Memory B cell (primary cell): ENCODE measurements at regions not wholly inside any gene's neighbourhood (a gene's known extent, or its start where the extent isn't known, plus 50 kb on each side); places are given as distances from the start of the nearest gene placed in this dataset.

Experiments
- ATAC-seq: fragments of 150-1000 bp; cut with Tn5 transposase; 2 replicates; pipeline ENCODE4 v1.10.0; 2021; ENCODE audit warnings: low read depth, mild to moderate bottlenecking, moderate library complexity
- DNase-seq, 2 donors: peaks; one replicate each; pipeline ENCODE4 v3.0.0; 2022; ENCODE audit warnings: low spot score in 2 of 2
- H3K27ac Mint-ChIP-seq: one replicate; pipeline ENCODE4 v1.8.0; 2022; ENCODE audit warnings: mild to moderate bottlenecking, moderate library complexity, mixed read lengths
- H3K27me3 Mint-ChIP-seq: one replicate; pipeline ENCODE4 v1.8.0; 2022; ENCODE audit warnings: mixed read lengths
- H3K36me3 Mint-ChIP-seq: one replicate; pipeline ENCODE4 v1.8.0; 2022; ENCODE audit warnings: mild to moderate bottlenecking, mixed read lengths
- H3K4me1 Mint-ChIP-seq: one replicate; pipeline ENCODE4 v1.8.0; 2022; ENCODE audit warnings: mixed read lengths
- H3K4me3 Mint-ChIP-seq: one replicate; pipeline ENCODE4 v1.8.0; 2022; ENCODE audit warnings: mild to moderate bottlenecking, moderate library complexity, mixed read lengths
- H3K9me3 Mint-ChIP-seq: one replicate; pipeline ENCODE4 v1.8.0; 2022; ENCODE audit warnings: mixed read lengths

DNA sequence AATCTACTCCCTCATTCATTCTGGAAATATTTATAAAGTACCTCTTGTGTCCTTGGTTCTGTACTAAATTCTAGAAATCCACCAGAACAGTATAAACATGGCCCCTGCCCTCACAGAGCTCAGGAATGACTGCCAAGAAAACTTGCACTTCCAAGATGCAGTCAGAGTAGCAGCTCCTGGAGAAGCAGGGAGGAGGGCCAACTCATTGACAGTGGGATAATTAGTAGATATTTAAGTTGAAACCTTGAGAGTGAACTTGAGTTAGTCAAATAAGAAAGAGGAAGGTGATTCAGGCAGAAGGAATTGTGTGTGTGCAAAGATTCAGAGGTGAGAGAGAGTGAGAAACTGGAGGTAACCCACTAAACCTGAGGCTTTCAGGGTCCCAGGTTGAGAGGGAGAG is 182.2 kb upstream of the INHBA start:
- Mint-ChIP-seq H3K4me1 (peaks cover 54% of the 10 kb centered on the region), H3K9me3 (peaks cover 3% of the 10 kb centered on the region), H3K27ac (no peak overlapping the region), H3K36me3 (peaks cover 2% of the 10 kb centered on the region), H3K4me3 (no peak overlapping the region), H3K27me3 (no peaks in the 10 kb centered on the region)
- ATAC-seq, result no peak
- no peak for DNase-seq

DNA sequence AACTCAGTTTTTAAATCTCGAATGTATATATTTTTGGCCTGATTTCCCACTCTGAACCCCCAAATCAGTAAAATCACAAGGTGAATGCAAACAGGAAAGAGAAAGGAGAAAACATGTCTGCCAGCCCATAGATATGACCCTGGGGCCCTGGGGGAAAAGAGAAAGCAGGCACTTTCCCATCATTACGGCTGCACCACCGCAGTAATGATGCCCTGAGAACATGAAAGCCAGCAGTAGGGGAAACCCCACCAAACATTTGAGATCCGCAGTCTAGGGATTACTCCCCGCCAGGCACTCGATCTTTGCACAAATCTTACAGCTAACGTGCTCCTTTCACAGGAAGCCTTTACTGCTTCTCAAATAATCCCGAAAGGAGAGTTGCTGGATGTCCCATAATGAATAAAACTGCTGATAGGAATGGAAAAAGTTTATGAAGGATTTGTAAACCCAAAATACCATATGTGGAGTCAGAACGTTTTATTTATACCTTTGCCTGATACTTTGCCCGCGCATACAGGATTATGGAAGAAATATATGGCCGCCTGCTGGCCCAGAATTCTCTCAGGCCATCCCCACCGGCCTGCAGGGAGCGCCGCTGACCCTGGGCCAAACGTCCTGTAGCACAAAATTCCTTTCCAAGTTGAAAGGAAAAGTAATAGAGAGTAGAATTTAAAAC is 180.0 kb upstream of the INHBA start:
- no peaks in the 10 kb centered on the region for H3K27me3 Mint-ChIP-seq
- ATAC-seq (peak; percentile 6), DNase-seq (peak in 1 of 2 donors; percentile 38)
- peak overlapping the region; percentile 43 for H3K4me3 Mint-ChIP-seq
- peaks cover 43% of the 10 kb centered on the region for H3K4me1 Mint-ChIP-seq
- peaks cover 3% of the 10 kb centered on the region for H3K9me3 Mint-ChIP-seq
- peak overlapping the region; percentile 99 for H3K27ac Mint-ChIP-seq
- peaks cover 2% of the 10 kb centered on the region for H3K36me3 Mint-ChIP-seq

DNA sequence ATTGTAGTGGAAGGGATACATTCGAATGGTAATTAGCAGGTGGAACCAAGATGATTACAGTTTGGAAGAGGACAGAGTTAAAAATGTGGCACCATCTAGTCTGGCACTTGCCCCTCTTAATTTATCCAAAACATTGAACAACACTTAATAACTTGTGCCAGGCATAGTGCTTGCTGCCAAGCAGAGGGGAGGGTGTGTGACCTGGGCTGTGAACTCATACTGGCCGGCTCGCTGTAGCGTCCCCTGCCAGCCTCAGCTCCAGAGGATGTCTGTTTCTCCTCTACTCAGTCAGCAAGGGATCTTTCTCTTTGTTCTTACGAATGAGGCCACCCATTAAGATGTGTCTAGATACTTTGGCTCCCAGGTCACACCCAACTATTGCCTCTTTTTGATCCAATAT is 179.4 kb upstream of the INHBA start:
- Mint-ChIP-seq H3K36me3 (peaks cover 2% of the 10 kb centered on the region), H3K9me3 (peaks cover 3% of the 10 kb centered on the region), H3K27me3 (no peaks in the 10 kb centered on the region), H3K4me3 (peak overlapping the region; percentile 79), H3K4me1 (peaks cover 38% of the 10 kb centered on the region), H3K27ac (peak overlapping the region; percentile 99)
- ATAC-seq (no peak), DNase-seq (no peak)

DNA sequence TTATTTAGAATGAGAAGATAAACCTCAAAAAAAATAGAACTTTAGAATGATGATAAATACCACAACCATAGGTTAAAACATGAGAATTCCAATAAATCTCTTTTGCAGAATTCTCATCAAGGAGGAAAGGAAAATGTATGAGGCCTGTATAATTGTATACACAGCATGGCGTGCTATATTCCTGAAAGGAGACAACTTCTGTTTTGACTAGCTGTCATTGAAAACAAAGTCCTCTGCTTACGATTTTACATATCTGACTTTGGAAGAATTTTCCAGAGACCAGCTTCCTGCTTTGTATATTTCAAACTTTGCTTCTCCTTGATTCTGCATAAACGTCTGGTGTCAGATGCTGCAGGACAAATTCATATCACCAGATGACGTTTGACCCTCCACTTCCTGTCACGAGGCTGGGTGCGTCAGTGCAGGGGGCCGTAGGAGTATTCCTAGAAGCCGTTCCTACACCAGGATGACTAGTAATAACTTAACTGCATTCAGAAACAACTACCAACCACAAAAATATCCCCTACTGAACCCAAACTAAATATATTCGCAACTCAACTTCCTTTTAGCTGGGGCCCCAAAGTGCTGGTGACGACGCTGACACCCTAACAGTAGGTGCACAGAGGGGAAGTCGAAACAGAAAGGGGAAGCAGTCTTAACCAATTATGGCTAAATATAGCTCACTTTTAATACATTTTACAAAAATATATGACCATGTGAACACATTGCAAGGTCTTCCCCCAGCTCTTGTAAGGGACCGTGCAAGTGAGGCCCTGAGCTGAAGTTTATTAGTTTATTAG is 178.6 kb upstream of the INHBA start:
- Mint-ChIP-seq H3K27ac (peak overlapping the region; percentile 99), H3K9me3 (peaks cover 3% of the 10 kb centered on the region), H3K36me3 (peaks cover 2% of the 10 kb centered on the region), H3K4me3 (peak overlapping the region; percentile 79), H3K4me1 (peaks cover 34% of the 10 kb centered on the region), H3K27me3 (no peaks in the 10 kb centered on the region)
- ATAC-seq (peak; percentile 87), DNase-seq (peak; percentile 68 to 86)

DNA sequence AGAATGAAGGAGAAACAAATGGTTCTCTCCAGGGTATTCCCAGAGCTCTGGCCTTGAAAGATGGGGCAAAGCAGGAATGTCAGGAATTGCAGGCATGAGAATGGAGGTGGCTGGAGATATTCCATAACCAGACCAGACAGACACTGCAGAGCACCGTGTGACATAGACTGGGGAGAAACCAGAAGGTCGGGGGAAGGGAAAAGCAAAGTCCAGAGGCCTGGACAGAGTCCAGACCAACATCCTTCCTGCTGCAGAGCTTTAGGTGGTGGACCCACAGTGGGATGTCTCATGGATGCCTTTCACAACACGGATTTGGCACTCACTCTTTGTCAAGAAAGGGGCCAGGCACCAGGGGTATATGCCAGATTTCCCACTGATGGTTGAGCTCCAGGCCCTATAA is 177.2 kb upstream of the INHBA start:
- peaks cover 3% of the 10 kb centered on the region for H3K9me3 Mint-ChIP-seq
- H3K27ac Mint-ChIP-seq, result peak overlapping the region; percentile 99
- no peak for ATAC-seq
- H3K27me3 Mint-ChIP-seq, result no peaks in the 10 kb centered on the region
- H3K4me1 Mint-ChIP-seq, result peaks cover 31% of the 10 kb centered on the region
- H3K4me3 Mint-ChIP-seq, result no peak overlapping the region
- H3K36me3 Mint-ChIP-seq, result peaks cover 2% of the 10 kb centered on the region
- no peak for DNase-seq

DNA sequence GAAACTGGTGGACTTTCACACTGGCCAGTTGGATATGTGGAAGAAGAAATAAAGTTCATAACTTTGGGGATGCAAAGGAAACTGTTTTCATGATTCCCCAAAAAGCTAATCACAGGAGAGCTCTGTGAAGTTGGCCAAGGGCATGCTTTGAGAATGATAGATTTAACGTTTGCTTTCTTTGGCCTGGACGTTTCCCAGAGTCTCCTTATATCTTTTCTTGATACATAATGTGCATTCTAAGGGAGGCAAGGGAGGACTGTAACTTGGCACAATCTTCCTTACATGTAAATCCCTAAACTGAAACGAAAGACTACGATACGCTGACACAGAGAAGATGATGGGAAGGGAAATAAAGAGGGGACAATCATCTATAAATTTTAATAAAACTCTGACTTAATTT is 176.5 kb upstream of the INHBA start:
- Mint-ChIP-seq H3K4me3 (no peak overlapping the region), H3K36me3 (peaks cover 2% of the 10 kb centered on the region), H3K27me3 (no peaks in the 10 kb centered on the region), H3K4me1 (peaks cover 31% of the 10 kb centered on the region), H3K27ac (peak overlapping the region; percentile 99), H3K9me3 (peaks cover 1% of the 10 kb centered on the region)
- ATAC-seq (no peak), DNase-seq (no peak)

DNA sequence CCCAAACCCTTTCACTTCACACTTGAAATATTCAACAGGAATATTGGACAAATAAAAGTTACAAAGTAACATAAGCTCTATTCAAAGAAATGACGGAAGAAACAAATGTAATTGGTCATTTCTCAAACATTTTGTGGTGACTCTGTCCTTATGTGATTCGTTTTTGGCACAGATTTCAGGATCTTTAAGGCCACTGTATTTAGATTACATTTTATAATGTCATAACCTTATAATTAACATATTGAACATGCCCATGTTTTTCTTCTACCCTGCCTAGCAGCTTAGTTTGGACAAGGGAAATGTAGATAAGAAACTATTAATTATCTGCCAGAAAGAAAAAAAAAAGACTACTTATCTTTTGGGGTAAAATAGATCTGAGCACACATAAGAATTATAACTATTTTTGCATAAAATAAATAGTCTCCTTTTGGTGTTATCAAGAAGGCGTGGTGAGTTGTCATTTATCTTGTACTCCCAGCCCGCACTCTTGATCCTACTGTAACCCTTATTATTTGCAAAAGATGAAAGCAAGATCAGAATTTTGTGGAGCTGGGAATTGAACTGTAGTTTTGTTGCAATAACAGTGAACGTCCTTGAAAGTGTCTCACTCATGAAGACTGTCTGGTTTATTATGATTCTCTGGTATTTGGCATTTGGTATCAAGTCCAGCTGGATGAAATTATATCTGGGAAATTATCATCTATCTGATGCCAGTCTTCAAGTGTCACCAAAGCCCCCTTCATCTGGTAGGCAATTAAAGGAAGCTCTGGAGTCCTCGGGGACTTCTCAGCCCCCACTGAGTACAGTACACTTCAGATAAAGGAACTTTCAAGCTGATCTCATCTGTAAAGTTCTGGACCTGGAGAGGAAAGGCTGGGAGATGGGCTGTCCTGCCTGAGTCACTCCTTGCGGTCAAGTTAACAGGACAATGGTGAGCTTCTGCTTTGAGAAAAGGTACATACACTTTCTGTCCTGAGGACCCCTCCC is 175.7 kb upstream of the INHBA start:
- no peak for ATAC-seq

DNA sequence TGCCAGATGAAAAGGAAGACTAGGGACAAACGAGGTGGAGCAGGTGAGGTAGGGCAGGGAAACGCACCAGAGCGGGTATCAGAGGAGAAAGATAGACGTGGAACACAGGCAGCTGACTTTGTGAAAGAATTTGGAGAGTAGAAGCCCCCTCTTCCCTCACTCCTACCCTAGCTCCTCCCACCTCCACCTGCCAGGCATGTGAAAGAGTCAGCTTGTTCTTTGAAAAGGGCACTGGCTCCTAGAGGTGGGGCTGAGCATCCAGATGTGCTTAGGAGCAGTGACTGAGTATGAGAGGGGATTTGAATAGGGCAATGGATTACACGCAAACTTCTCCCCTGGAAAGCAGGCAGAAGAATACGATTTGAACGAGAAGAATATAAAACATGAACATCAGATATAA is 174.2 kb upstream of the INHBA start:
- DNase-seq, result no peak
- peaks cover 1% of the 10 kb centered on the region for H3K9me3 Mint-ChIP-seq
- H3K4me1 Mint-ChIP-seq, result peaks cover 23% of the 10 kb centered on the region
- H3K36me3 Mint-ChIP-seq, result peaks cover 2% of the 10 kb centered on the region
- no peak for ATAC-seq
- no peak overlapping the region for H3K4me3 Mint-ChIP-seq
- peak overlapping the region; percentile 6 for H3K27ac Mint-ChIP-seq
- no peaks in the 10 kb centered on the region for H3K27me3 Mint-ChIP-seq

More for the DNA sequence above, 175.7 kb upstream of the INHBA start:
- peaks cover 31% of the 10 kb centered on the region for H3K4me1 Mint-ChIP-seq
- peaks cover 2% of the 10 kb centered on the region for H3K36me3 Mint-ChIP-seq
- DNase-seq, result no peak
- no peaks in the 10 kb centered on the region for H3K27me3 Mint-ChIP-seq
- no peak overlapping the region for H3K4me3 Mint-ChIP-seq
- peaks cover 1% of the 10 kb centered on the region for H3K9me3 Mint-ChIP-seq
- H3K27ac Mint-ChIP-seq, result peak overlapping the region; percentile 99

DNA sequence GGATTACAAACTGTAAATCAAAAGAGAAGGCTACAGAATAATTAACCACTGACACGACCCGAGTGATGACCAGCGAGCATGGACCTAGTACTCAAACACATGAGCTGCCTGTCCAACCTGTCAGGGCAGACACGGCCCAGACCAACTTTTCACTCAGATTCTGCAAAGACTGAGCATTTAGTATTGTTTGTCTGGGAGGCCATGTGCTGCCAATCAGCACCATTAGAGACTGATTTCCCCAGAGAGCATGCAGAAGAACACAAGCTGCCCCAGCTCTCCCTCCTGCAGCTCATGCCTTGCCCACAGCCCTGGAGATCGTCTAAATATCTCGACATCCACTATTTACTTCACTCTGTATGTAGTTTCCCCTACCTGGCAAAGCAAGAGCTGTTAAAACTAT is 172.6 kb upstream of the INHBA start:
- ATAC-seq, result no peak
- peaks cover under 1% of the 10 kb centered on the region for H3K9me3 Mint-ChIP-seq
- peaks cover 18% of the 10 kb centered on the region for H3K4me1 Mint-ChIP-seq
- H3K27ac Mint-ChIP-seq, result no peak overlapping the region
- H3K4me3 Mint-ChIP-seq, result no peak overlapping the region
- peaks cover under 1% of the 10 kb centered on the region for H3K36me3 Mint-ChIP-seq
- no peak for DNase-seq
- no peaks in the 10 kb centered on the region for H3K27me3 Mint-ChIP-seq

DNA sequence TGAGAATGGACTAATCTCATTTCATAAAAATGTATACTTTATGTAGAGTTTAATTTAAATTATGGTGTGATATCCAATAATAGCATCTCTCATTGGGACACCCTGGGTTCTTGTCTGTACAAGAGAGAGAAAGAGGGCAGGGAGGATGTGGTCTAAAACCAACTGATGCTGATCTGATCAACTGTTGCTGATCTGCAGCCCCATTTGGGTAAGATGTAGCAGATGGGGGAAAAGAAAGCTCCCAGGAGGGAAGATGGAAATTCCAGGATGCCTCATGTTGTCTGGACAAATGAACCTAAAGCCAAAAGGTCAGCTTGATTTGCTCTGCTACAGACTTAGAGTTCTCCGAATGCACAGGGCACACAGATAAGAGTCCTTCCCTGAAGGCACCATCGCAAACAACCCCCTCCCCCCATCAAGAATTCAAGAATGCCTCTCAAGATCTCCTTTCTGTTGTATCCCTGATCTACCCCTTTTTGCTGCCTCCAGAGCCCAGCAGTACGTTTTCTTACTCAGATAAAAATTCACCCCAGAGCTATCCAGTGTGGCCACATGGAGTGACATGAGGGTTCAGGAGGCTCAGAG is 171.4 kb upstream of the INHBA start:
- Mint-ChIP-seq H3K4me3 (no peak overlapping the region), H3K27me3 (no peaks in the 10 kb centered on the region), H3K27ac (peak overlapping the region; percentile 2), H3K4me1 (peaks cover 12% of the 10 kb centered on the region), H3K9me3 (no peaks in the 10 kb centered on the region), H3K36me3 (no peaks in the 10 kb centered on the region)
- DNase-seq (no peak), ATAC-seq (no peak)

DNA sequence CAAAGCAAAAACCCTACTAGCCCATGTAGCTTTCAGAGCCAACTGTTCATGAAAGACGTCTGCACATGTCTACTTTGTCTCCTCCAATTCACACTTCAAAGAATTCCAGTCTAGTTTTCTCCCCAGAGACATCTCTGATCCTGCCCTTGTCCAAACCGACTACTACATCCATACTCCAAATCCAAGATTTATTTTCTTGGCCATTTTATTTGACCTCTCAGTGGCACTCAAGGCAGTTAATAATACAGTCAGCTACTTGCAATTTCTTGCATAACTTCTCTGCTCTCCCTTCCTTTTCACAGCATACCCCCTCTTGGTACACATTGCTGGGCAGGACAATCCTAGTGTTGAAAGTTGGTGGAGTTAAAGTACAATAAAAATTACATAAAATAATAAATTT is 170.9 kb upstream of the INHBA start:
- no peaks in the 10 kb centered on the region for H3K9me3 Mint-ChIP-seq
- H3K36me3 Mint-ChIP-seq, result no peaks in the 10 kb centered on the region
- H3K4me3 Mint-ChIP-seq, result no peak overlapping the region
- H3K27me3 Mint-ChIP-seq, result no peaks in the 10 kb centered on the region
- DNase-seq, result no peak
- H3K27ac Mint-ChIP-seq, result no peak overlapping the region
- ATAC-seq, result no peak
- peaks cover 12% of the 10 kb centered on the region for H3K4me1 Mint-ChIP-seq

DNA sequence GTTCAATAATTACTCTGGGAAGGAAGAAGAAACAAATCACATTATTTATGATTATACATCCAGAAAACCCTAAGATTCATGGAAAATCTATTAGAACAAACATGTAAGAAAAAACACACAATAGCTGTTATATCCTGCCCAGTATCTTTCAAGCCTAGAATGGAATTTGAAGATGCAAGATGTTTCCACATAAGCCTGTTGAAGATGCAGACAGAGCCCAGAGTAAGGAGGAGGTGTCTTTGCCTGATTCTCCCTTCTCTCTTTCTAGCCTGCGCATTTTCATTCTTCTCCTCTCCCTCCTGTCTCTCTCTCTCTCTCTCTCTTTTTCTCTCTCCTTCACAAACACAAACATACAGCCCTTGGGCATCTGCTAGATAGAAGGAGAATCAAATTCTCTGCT is 170.1 kb upstream of the INHBA start:
- Mint-ChIP-seq H3K27me3 (no peaks in the 10 kb centered on the region), H3K4me3 (no peak overlapping the region), H3K9me3 (no peaks in the 10 kb centered on the region), H3K27ac (no peak overlapping the region), H3K36me3 (no peaks in the 10 kb centered on the region), H3K4me1 (peaks cover 12% of the 10 kb centered on the region)
- ATAC-seq (no peak), DNase-seq (no peak)

DNA sequence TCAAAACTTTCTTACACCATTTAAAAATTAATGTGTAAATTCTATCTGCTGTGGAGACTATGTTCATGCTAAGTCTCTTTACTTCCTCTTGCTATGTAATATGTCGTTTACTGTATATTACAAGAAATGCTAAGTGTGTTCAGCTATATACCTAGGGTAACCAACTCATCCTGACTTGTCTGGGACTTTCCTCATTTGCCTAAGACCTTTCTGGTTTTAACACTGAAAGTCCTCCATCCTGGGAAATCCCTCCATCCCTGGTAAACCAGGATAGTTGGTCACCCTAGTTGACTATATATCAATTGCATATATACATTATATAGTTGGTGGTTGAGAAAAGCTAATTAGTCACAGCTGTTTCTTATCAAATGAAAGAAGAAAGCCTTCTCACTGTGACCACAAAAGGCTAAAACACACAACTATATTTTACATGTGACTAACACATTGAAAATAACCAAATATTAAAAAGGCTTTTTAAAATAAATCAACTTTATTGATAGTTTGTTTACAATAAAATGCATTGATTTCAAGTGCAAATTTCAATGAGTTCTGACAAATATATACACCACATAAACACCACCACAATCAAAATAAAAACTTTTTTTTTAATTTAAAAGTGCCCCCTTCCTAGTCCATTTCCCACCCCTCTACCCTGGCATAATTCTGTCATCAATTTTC is 167.7 kb upstream of the INHBA start:
- no peak for DNase-seq
- H3K27me3 Mint-ChIP-seq, result no peaks in the 10 kb centered on the region
- ATAC-seq, result peak; percentile 31
- H3K4me3 Mint-ChIP-seq, result no peak overlapping the region
- H3K4me1 Mint-ChIP-seq, result peaks cover 9% of the 10 kb centered on the region
- no peak overlapping the region for H3K27ac Mint-ChIP-seq
- peaks cover 7% of the 10 kb centered on the region for H3K9me3 Mint-ChIP-seq
- peaks cover 5% of the 10 kb centered on the region for H3K36me3 Mint-ChIP-seq
